ENCODE measurements at regions not wholly inside any gene's neighbourhood (a gene's known extent, or its start where the extent isn't known, plus 50 kb on each side); places are given as distances from the start of the nearest gene placed in this dataset.

- no peaks in the 10 kb centered on the region for H3K9me2 ChIP-seq (ENCODE audit: low read depth, low read length)
- H4K20me1 ChIP-seq (ENCODE audit: insufficient read depth, low read length), result no peaks in the 10 kb centered on the region
- no peaks in the 10 kb centered on the region for H3F3A ChIP-seq (ENCODE audit: insufficient read depth, low read length)
- H3K9me3 ChIP-seq (ENCODE audit: low read length), result no peaks in the 10 kb centered on the region
- no peak overlapping the region for H3K27ac ChIP-seq (ENCODE audit: low read depth, low read length, poor library complexity, severe bottlenecking)
- H3K36me3 ChIP-seq (ENCODE audit: insufficient read depth, low read length), result no peaks in the 10 kb centered on the region
- no peak overlapping the region for H3K4me3 ChIP-seq (ENCODE audit: low read depth, low read length, poor library complexity, severe bottlenecking)
- H2AFZ ChIP-seq (ENCODE audit: low read length), result no peak overlapping the region
- TF ChIP-seq EZH2 (IDR thresholded peaks at IDR 0.05; ENCODE audit: borderline replicate concordance, low read length), result no peak
- TF ChIP-seq, protein P1, sequence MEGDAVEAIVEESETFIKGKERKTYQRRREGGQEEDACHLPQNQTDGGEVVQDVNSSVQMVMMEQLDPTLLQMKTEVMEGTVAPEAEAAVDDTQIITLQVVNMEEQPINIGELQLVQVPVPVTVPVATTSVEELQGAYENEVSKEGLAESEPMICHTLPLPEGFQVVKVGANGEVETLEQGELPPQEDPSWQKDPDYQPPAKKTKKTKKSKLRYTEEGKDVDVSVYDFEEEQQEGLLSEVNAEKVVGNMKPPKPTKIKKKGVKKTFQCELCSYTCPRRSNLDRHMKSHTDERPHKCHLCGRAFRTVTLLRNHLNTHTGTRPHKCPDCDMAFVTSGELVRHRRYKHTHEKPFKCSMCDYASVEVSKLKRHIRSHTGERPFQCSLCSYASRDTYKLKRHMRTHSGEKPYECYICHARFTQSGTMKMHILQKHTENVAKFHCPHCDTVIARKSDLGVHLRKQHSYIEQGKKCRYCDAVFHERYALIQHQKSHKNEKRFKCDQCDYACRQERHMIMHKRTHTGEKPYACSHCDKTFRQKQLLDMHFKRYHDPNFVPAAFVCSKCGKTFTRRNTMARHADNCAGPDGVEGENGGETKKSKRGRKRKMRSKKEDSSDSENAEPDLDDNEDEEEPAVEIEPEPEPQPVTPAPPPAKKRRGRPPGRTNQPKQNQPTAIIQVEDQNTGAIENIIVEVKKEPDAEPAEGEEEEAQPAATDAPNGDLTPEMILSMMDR (IDR thresholded peaks at IDR 0.05; ENCODE audit: low read length), result no peak
- no peaks in the 10 kb centered on the region for H3K27me3 ChIP-seq (ENCODE audit: insufficient read depth, low read length)
- H3K4me1 ChIP-seq (ENCODE audit: insufficient read depth, low read length, severe bottlenecking), result no peaks in the 10 kb centered on the region
- no peak overlapping the region for H3K4me2 ChIP-seq (ENCODE audit: low read length)
- no peaks in the 10 kb centered on the region for H3K79me2 ChIP-seq (ENCODE audit: insufficient read depth, low read length)
- H3K9ac ChIP-seq (ENCODE audit: low read length), result no peak overlapping the region
These were observed 86.9 kb upstream of the ALDH1B1 start for GRCh38 chr9:38305582-38305981.

- no peaks in the 10 kb centered on the region for H3K9me2 ChIP-seq (ENCODE audit: low read depth, low read length)
- H3K4me2 ChIP-seq (ENCODE audit: low read length), result no peak overlapping the region
- no peaks in the 10 kb centered on the region for H3K27me3 ChIP-seq (ENCODE audit: insufficient read depth, low read length)
- no peaks in the 10 kb centered on the region for H4K20me1 ChIP-seq (ENCODE audit: insufficient read depth, low read length)
- H2AFZ ChIP-seq (ENCODE audit: low read length), result no peak overlapping the region
- TF ChIP-seq, protein P1 (IDR thresholded peaks at IDR 0.05; ENCODE audit: low read length), result no peak
- no peak for TF ChIP-seq EZH2 (IDR thresholded peaks at IDR 0.05; ENCODE audit: borderline replicate concordance, low read length)
- no peaks in the 10 kb centered on the region for H3K79me2 ChIP-seq (ENCODE audit: insufficient read depth, low read length)
- H3K27ac ChIP-seq (ENCODE audit: low read depth, low read length, poor library complexity, severe bottlenecking), result no peak overlapping the region
- H3K36me3 ChIP-seq (ENCODE audit: insufficient read depth, low read length), result no peaks in the 10 kb centered on the region
- H3F3A ChIP-seq (ENCODE audit: insufficient read depth, low read length), result no peaks in the 10 kb centered on the region
- no peak overlapping the region for H3K9ac ChIP-seq (ENCODE audit: low read length)
- no peaks in the 10 kb centered on the region for H3K4me1 ChIP-seq (ENCODE audit: insufficient read depth, low read length, severe bottlenecking)
- H3K4me3 ChIP-seq (ENCODE audit: low read depth, low read length, poor library complexity, severe bottlenecking), result no peak overlapping the region
- H3K9me3 ChIP-seq (ENCODE audit: low read length), result no peaks in the 10 kb centered on the region
These were observed 91.0 kb upstream of the ALDH1B1 start for GRCh38 chr9:38301376-38302106.

GRCh38 chr9:38299856-38300255, 92.6 kb upstream of the ALDH1B1 start:
- no peaks in the 10 kb centered on the region for H3K9me3 ChIP-seq (ENCODE audit: low read length)
- H3K4me2 ChIP-seq (ENCODE audit: low read length), result no peak overlapping the region
- H3K4me3 ChIP-seq (ENCODE audit: low read depth, low read length, poor library complexity, severe bottlenecking), result no peak overlapping the region

More at GRCh38 chr9:38299856-38300255, 92.6 kb upstream of the ALDH1B1 start:
- H3K9me2 ChIP-seq (ENCODE audit: low read depth, low read length), result no peaks in the 10 kb centered on the region
- no peak overlapping the region for H3K9ac ChIP-seq (ENCODE audit: low read length)
- no peaks in the 10 kb centered on the region for H3K36me3 ChIP-seq (ENCODE audit: insufficient read depth, low read length)
- H3F3A ChIP-seq (ENCODE audit: insufficient read depth, low read length), result no peaks in the 10 kb centered on the region
- 0 out of 2 replicates have a peak, but pooled peaks cover 5% of the 10 kb centered on the region for H3K27me3 ChIP-seq (ENCODE audit: insufficient read depth, low read length)
- no peaks in the 10 kb centered on the region for H3K4me1 ChIP-seq (ENCODE audit: insufficient read depth, low read length, severe bottlenecking)
- H3K27ac ChIP-seq (ENCODE audit: low read depth, low read length, poor library complexity, severe bottlenecking), result no peak overlapping the region
- H4K20me1 ChIP-seq (ENCODE audit: insufficient read depth, low read length), result no peaks in the 10 kb centered on the region
- TF ChIP-seq, protein P1 (IDR thresholded peaks at IDR 0.05; ENCODE audit: low read length), result no peak
- no peaks in the 10 kb centered on the region for H3K79me2 ChIP-seq (ENCODE audit: insufficient read depth, low read length)
- H2AFZ ChIP-seq (ENCODE audit: low read length), result no peak overlapping the region

Data from OCI-LY1 (cell line).